H1 (cell line): ENCODE measurements at regions not wholly inside any gene's neighbourhood (a gene's known extent, or its start where the extent isn't known, plus 50 kb on each side); places are given as distances from the start of the nearest gene placed in this dataset.

Experiments
- EGR1 ChIP-seq: IDR thresholded peaks from 2 replicates; pipeline ENCODE4 v1.6.1; 2011; ENCODE audit warnings: low read depth, low read length, borderline replicate concordance
- RFX5 ChIP-seq: IDR thresholded peaks from 2 replicates; pipeline ENCODE4 v1.6.1; 2011; ENCODE audit warnings: low read depth, low read length, improper control_type of control experiment, borderline replicate concordance
- TF ChIP-seq, protein P1 (sequence below): fragments of 300-600 bp; sonication (generic); IDR thresholded peaks from 2 replicates; pipeline ENCODE4 v1.7.1; 2012; ENCODE audit warnings: low read length, moderate library complexity, mild to moderate bottlenecking, inconsistent platforms; ENCODE audit not compliant: insufficient replicate concordance
- TF ChIP-seq, protein P2 (sequence below): IDR thresholded peaks from 2 replicates; pipeline ENCODE4 v1.6.1; 2012; ENCODE audit warnings: inconsistent platforms

DNA sequence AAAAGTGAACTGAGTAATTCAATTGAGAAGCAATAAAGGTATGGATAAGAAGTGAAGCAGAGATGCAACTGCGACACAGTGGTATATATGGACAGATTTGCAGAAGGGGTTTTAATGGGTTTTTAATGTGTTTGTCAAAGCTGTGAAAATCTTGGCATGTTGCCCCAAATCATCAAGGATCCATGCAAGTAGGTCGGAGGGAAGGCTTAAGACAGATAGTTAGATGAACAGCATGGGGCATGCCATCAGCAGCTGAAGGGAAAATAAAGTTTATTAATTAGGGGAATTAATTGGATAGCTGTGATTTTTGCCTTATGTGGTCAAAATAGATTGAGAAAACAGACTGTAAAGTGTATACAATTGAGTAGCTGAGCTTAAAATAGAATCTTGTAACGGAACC, 840.1 kb downstream of the JRKL start (continued):
- TF ChIP-seq, protein P1, sequence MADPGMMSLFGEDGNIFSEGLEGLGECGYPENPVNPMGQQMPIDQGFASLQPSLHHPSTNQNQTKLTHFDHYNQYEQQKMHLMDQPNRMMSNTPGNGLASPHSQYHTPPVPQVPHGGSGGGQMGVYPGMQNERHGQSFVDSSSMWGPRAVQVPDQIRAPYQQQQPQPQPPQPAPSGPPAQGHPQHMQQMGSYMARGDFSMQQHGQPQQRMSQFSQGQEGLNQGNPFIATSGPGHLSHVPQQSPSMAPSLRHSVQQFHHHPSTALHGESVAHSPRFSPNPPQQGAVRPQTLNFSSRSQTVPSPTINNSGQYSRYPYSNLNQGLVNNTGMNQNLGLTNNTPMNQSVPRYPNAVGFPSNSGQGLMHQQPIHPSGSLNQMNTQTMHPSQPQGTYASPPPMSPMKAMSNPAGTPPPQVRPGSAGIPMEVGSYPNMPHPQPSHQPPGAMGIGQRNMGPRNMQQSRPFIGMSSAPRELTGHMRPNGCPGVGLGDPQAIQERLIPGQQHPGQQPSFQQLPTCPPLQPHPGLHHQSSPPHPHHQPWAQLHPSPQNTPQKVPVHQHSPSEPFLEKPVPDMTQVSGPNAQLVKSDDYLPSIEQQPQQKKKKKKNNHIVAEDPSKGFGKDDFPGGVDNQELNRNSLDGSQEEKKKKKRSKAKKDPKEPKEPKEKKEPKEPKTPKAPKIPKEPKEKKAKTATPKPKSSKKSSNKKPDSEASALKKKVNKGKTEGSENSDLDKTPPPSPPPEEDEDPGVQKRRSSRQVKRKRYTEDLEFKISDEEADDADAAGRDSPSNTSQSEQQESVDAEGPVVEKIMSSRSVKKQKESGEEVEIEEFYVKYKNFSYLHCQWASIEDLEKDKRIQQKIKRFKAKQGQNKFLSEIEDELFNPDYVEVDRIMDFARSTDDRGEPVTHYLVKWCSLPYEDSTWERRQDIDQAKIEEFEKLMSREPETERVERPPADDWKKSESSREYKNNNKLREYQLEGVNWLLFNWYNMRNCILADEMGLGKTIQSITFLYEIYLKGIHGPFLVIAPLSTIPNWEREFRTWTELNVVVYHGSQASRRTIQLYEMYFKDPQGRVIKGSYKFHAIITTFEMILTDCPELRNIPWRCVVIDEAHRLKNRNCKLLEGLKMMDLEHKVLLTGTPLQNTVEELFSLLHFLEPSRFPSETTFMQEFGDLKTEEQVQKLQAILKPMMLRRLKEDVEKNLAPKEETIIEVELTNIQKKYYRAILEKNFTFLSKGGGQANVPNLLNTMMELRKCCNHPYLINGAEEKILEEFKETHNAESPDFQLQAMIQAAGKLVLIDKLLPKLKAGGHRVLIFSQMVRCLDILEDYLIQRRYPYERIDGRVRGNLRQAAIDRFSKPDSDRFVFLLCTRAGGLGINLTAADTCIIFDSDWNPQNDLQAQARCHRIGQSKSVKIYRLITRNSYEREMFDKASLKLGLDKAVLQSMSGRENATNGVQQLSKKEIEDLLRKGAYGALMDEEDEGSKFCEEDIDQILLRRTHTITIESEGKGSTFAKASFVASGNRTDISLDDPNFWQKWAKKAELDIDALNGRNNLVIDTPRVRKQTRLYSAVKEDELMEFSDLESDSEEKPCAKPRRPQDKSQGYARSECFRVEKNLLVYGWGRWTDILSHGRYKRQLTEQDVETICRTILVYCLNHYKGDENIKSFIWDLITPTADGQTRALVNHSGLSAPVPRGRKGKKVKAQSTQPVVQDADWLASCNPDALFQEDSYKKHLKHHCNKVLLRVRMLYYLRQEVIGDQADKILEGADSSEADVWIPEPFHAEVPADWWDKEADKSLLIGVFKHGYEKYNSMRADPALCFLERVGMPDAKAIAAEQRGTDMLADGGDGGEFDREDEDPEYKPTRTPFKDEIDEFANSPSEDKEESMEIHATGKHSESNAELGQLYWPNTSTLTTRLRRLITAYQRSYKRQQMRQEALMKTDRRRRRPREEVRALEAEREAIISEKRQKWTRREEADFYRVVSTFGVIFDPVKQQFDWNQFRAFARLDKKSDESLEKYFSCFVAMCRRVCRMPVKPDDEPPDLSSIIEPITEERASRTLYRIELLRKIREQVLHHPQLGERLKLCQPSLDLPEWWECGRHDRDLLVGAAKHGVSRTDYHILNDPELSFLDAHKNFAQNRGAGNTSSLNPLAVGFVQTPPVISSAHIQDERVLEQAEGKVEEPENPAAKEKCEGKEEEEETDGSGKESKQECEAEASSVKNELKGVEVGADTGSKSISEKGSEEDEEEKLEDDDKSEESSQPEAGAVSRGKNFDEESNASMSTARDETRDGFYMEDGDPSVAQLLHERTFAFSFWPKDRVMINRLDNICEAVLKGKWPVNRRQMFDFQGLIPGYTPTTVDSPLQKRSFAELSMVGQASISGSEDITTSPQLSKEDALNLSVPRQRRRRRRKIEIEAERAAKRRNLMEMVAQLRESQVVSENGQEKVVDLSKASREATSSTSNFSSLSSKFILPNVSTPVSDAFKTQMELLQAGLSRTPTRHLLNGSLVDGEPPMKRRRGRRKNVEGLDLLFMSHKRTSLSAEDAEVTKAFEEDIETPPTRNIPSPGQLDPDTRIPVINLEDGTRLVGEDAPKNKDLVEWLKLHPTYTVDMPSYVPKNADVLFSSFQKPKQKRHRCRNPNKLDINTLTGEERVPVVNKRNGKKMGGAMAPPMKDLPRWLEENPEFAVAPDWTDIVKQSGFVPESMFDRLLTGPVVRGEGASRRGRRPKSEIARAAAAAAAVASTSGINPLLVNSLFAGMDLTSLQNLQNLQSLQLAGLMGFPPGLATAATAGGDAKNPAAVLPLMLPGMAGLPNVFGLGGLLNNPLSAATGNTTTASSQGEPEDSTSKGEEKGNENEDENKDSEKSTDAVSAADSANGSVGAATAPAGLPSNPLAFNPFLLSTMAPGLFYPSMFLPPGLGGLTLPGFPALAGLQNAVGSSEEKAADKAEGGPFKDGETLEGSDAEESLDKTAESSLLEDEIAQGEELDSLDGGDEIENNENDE, result no peak
- TF ChIP-seq, protein P2, sequence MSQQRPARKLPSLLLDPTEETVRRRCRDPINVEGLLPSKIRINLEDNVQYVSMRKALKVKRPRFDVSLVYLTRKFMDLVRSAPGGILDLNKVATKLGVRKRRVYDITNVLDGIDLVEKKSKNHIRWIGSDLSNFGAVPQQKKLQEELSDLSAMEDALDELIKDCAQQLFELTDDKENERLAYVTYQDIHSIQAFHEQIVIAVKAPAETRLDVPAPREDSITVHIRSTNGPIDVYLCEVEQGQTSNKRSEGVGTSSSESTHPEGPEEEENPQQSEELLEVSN, result no peak
- TF ChIP-seq EGR1, result no peak
- no peak for TF ChIP-seq RFX5
